OCI-LY3 (cell line): ENCODE measurements at regions not wholly inside any gene's neighbourhood (a gene's known extent, or its start where the extent isn't known, plus 50 kb on each side); places are given as distances from the start of the nearest gene placed in this dataset.

ENCODE experiments used
- H2AFZ ChIP-seq: fragments of 200-600, 300-600 bp; shearing (Covaris generic); 2 replicates; pipeline ENCODE4 v1.6.0; 2014; ENCODE audit warnings: antibody characterized with exemption, low read depth, low read length
- H3K27ac ChIP-seq: fragments of 200-600, 300-600 bp; sonication (generic); 2 replicates; pipeline ENCODE4 v1.5.1; 2014; ENCODE audit warnings: mild to moderate bottlenecking, low read length, moderate library complexity, mixed read lengths
- H3K27me3 ChIP-seq: fragments of 200-600, 300-600 bp; sonication (generic); 2 replicates; pipeline ENCODE4 v1.6.1; 2014; ENCODE audit warnings: low read depth, low read length, mixed read lengths
- H3K36me3 ChIP-seq: fragments of 200-600, 300-600 bp; sonication (generic); replicated peaks from 2 replicates; pipeline ENCODE3; 2014; ENCODE audit warnings: low read depth, low read length, mixed read lengths
- H3K4me1 ChIP-seq: fragments of 300-600, 200-600 bp; sonication (generic); 2 replicates; pipeline ENCODE4 v1.6.1; 2014; ENCODE audit warnings: low read length, mixed read lengths
- H3K4me2 ChIP-seq: fragments of 200-600, 300-600 bp; sonication (generic); 2 replicates; pipeline ENCODE4 v1.6.1; 2014; ENCODE audit warnings: low read length, mixed read lengths
- H3K4me3 ChIP-seq: fragments of 300-600, 200-600 bp; sonication (generic); 2 replicates; pipeline ENCODE4 v1.5.1; 2014; ENCODE audit warnings: antibody characterized with exemption, mild to moderate bottlenecking, low read length, moderate library complexity
- H3K79me2 ChIP-seq: fragments of 300-600, 200-600 bp; shearing (Covaris generic); 2 replicates; pipeline ENCODE4 v1.6.1; 2014; ENCODE audit warnings: mild to moderate bottlenecking, low read length, mixed read lengths
- H3K9ac ChIP-seq: fragments of 300-600, 200-600 bp; shearing (Covaris generic); 2 replicates; pipeline ENCODE4 v1.6.0; 2014; ENCODE audit warnings: mild to moderate bottlenecking, low read length, moderate library complexity
- H3K9me3 ChIP-seq: fragments of 200-600, 300-600 bp; shearing (Covaris generic); 2 replicates; pipeline ENCODE4 v1.6.1; 2014; ENCODE audit warnings: low read length, mixed read lengths; ENCODE audit not compliant: insufficient read depth
- H4K20me1 ChIP-seq: fragments of 200-600, 300-600 bp; sonication (generic); 2 replicates; pipeline ENCODE4 v1.6.1; 2016; ENCODE audit warnings: low read length, mixed read lengths; ENCODE audit not compliant: insufficient read depth
- CTCF ChIP-seq: fragments of 200-600, 300-600 bp; sonication (generic); IDR thresholded peaks from 2 replicates; pipeline ENCODE4 v1.5.1; 2014; ENCODE audit warnings: antibody characterized with exemption, low read length, low read depth
- EZH2phosphoT487 ChIP-seq: fragments of 200-600 bp; shearing (Covaris generic); IDR thresholded peaks from 2 replicates; pipeline ENCODE4 v1.6.1; 2018; ENCODE audit warnings: antibody characterized with exemption, mixed run types, low read depth

GRCh38 chr5:71955723-71956122 is 151.6 kb upstream of the MAP1B start:
- Histone ChIP-seq H3K9ac (no peak overlapping the region), H3K27me3 (no peaks in the 10 kb centered on the region), H3K9me3 (no peaks in the 10 kb centered on the region), H3K4me2 (no peak overlapping the region), H4K20me1 (no peaks in the 10 kb centered on the region), H3K79me2 (no peaks in the 10 kb centered on the region), H3K4me1 (no peaks in the 10 kb centered on the region), H2AFZ (no peak overlapping the region), H3K4me3 (no peak overlapping the region), H3K36me3 (no peaks in the 10 kb centered on the region), H3K27ac (no peak overlapping the region)
- TF ChIP-seq EZH2phosphoT487 (no peak), CTCF (no peak)

GRCh38 chr5:71957292-71957898 is 149.9 kb upstream of the MAP1B start:
- H2AFZ ChIP-seq: no peak overlapping the region
- H3K4me1 ChIP-seq: no peaks in the 10 kb centered on the region
- H3K9ac ChIP-seq: no peak overlapping the region
- no peaks in the 10 kb centered on the region for H3K27me3 ChIP-seq
- no peak overlapping the region for H3K27ac ChIP-seq
- H3K79me2 ChIP-seq: no peaks in the 10 kb centered on the region
- H3K4me2 ChIP-seq: no peak overlapping the region
- H4K20me1 ChIP-seq: no peaks in the 10 kb centered on the region
- no peaks in the 10 kb centered on the region for H3K9me3 ChIP-seq
- no peaks in the 10 kb centered on the region for H3K36me3 ChIP-seq
- no peak overlapping the region for H3K4me3 ChIP-seq
- no peak for TF ChIP-seq CTCF

GRCh38 chr5:71960195-71960594 is 147.1 kb upstream of the MAP1B start:
- Histone ChIP-seq H3K27ac (no peak overlapping the region), H3K4me2 (no peak overlapping the region), H3K27me3 (no peaks in the 10 kb centered on the region), H3K4me3 (no peak overlapping the region), H3K36me3 (no peaks in the 10 kb centered on the region), H3K4me1 (no peaks in the 10 kb centered on the region), H3K9ac (no peak overlapping the region), H3K79me2 (no peaks in the 10 kb centered on the region), H4K20me1 (no peaks in the 10 kb centered on the region), H2AFZ (no peak overlapping the region), H3K9me3 (no peaks in the 10 kb centered on the region)
- TF ChIP-seq EZH2phosphoT487 (no peak), CTCF (no peak)

DNA sequence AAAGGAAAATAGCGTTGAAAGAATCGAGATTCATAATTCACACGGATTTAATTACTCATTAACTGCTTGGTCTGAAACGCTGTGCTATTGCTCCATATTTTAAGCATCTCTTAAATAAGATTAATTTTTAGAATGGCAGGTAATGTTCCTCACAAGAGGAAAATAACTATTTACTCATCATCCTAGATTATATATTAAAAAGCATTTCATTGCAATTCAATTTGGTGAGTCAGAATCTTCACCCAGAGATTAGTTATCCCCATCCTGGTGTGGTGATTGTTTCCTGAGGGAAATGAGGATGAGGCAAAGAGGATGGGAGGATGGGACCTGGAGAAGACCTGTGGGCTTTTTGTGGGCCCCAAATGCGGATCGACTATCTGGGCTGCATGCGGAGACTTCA is 145.5 kb upstream of the MAP1B start:
- Histone ChIP-seq H2AFZ (no peak overlapping the region), H3K36me3 (no peaks in the 10 kb centered on the region), H3K79me2 (no peaks in the 10 kb centered on the region), H3K27me3 (no peaks in the 10 kb centered on the region), H3K9ac (no peak overlapping the region), H4K20me1 (no peaks in the 10 kb centered on the region), H3K9me3 (no peaks in the 10 kb centered on the region), H3K4me2 (no peak overlapping the region), H3K4me3 (no peak overlapping the region), H3K4me1 (no peaks in the 10 kb centered on the region), H3K27ac (no peak overlapping the region)
- TF ChIP-seq CTCF (no peak), EZH2phosphoT487 (no peak)
